Mucosa of descending colon (tissue), 3 donors: ENCODE measurements at regions not wholly inside any gene's neighbourhood (a gene's known extent, or its start where the extent isn't known, plus 50 kb on each side); places are given as distances from the start of the nearest gene placed in this dataset.

Source experiments
- ATAC-seq: fragments of 200-7000 bp; cut with Tn5 transposase; one replicate; pipeline ENCODE4 v1.9.1; 2020; ENCODE audit warnings: mild to moderate bottlenecking, moderate library complexity
- DNase-seq, 3 donors: peaks; one replicate each; pipeline ENCODE4 v3.0.0-alpha.2; 2020
- H3K36me3 ChIP-seq: fragments of 200-600 bp; one replicate; pipeline ENCODE4 v1.8.0; 2021; ENCODE audit warnings: low read depth, mild to moderate bottlenecking
- H3K4me1 ChIP-seq: fragments of 200-600 bp; one replicate; pipeline ENCODE4 v1.8.0; 2021; ENCODE audit warnings: low read depth, mild to moderate bottlenecking
- H3K4me3 ChIP-seq: fragments of 200-600 bp; one replicate; pipeline ENCODE4 v1.8.0; 2021; ENCODE audit warnings: mild to moderate bottlenecking
- H3K9me3 ChIP-seq: fragments of 200-600 bp; one replicate; pipeline ENCODE4 v1.8.0; 2021; ENCODE audit warnings: mild to moderate bottlenecking
- CTCF ChIP-seq: fragments of 200-600 bp; IDR thresholded peaks from one replicate; pipeline ENCODE4 v1.8.0; 2022; ENCODE audit warnings: antibody characterized with exemption, mild to moderate bottlenecking
- intact Hi-C, 2 donors: fragments of 100-400 bp; cut with DNase I in 1 of 2; cut with micrococcal nuclease in 1 of 2; formaldehyde crosslinking; loops; one replicate each; pipeline versions ENCODE4 v1.11.0 to v1.11.1; 2022; cut with DNase I, micrococcal nuclease
- donor health status: DM: no; HTN: no; CAD: no; lungs with moderate emphysema.
- donor health status: DM: no; HTN: no; CAD: no.
- donor health status: DM: no; HTN: yes; CAD: no.

- intact Hi-C loops: no loop called here
- no peaks in the 10 kb centered on the region for H3K9me3 ChIP-seq
- H3K4me3 ChIP-seq: no peak overlapping the region
- no peaks in the 10 kb centered on the region for H3K4me1 ChIP-seq
- no peak for TF ChIP-seq CTCF
- ATAC-seq (no peak), DNase-seq (no peak)
- H3K36me3 ChIP-seq: no peaks in the 10 kb centered on the region
Observed at GRCh38 chr5:158300256-158300655, 441.3 kb upstream of the CLINT1 start.

- TF ChIP-seq CTCF: no peak
- Histone ChIP-seq H3K4me1 (no peaks in the 10 kb centered on the region), H3K9me3 (no peaks in the 10 kb centered on the region), H3K36me3 (no peaks in the 10 kb centered on the region), H3K4me3 (no peak overlapping the region)
- ATAC-seq: no peak
- intact Hi-C loops: no loop called here
- DNase-seq: no peak
Observed at GRCh38 chr5:158297002-158297527, 438.1 kb upstream of the CLINT1 start.

GRCh38 chr5:158294701-158295100 is 435.8 kb upstream of the CLINT1 start:
- Histone ChIP-seq H3K9me3 (no peaks in the 10 kb centered on the region), H3K36me3 (no peaks in the 10 kb centered on the region), H3K4me3 (no peak overlapping the region), H3K4me1 (no peaks in the 10 kb centered on the region)
- ATAC-seq (no peak), DNase-seq (no peak)
- no peak for TF ChIP-seq CTCF
- intact Hi-C loops: no loop called here

- Histone ChIP-seq H3K9me3 (no peaks in the 10 kb centered on the region), H3K36me3 (no peaks in the 10 kb centered on the region), H3K4me1 (peaks cover 1% of the 10 kb centered on the region), H3K4me3 (no peak overlapping the region)
- TF ChIP-seq CTCF: no peak
- DNase-seq (no peak), ATAC-seq (no peak)
- intact Hi-C loops: no loop called here
Observed at GRCh38 chr5:158292981-158293380, 434.0 kb upstream of the CLINT1 start.

- no peak for TF ChIP-seq CTCF
- peaks cover 10% of the 10 kb centered on the region for H3K4me1 ChIP-seq
- intact Hi-C loops: no loop called here
- H3K4me3 ChIP-seq: no peak overlapping the region
- no peaks in the 10 kb centered on the region for H3K9me3 ChIP-seq
- H3K36me3 ChIP-seq: no peaks in the 10 kb centered on the region
- no peak for ATAC-seq
- DNase-seq: no peak
Observed at GRCh38 chr5:158289967-158290366, 431.0 kb upstream of the CLINT1 start.

GRCh38 chr5:158288272-158288657 is 429.3 kb upstream of the CLINT1 start:
- no peak for TF ChIP-seq CTCF
- ATAC-seq: peak; percentile 55
- H3K4me3 ChIP-seq: no peak overlapping the region
- no peaks in the 10 kb centered on the region for H3K36me3 ChIP-seq
- intact Hi-C loops: no loop called here
- DNase-seq: no peak
- no peaks in the 10 kb centered on the region for H3K9me3 ChIP-seq
- H3K4me1 ChIP-seq: peaks cover 10% of the 10 kb centered on the region
